ENCODE measurements at regions not wholly inside any gene's neighbourhood (a gene's known extent, or its start where the extent isn't known, plus 50 kb on each side); places are given as distances from the start of the nearest gene placed in this dataset.
"Not testable (repeated sequence)": the region's sequence is repeated elsewhere in the genome, so short reads cannot be mapped to it uniquely, and the experiment has no call there.

DNA sequence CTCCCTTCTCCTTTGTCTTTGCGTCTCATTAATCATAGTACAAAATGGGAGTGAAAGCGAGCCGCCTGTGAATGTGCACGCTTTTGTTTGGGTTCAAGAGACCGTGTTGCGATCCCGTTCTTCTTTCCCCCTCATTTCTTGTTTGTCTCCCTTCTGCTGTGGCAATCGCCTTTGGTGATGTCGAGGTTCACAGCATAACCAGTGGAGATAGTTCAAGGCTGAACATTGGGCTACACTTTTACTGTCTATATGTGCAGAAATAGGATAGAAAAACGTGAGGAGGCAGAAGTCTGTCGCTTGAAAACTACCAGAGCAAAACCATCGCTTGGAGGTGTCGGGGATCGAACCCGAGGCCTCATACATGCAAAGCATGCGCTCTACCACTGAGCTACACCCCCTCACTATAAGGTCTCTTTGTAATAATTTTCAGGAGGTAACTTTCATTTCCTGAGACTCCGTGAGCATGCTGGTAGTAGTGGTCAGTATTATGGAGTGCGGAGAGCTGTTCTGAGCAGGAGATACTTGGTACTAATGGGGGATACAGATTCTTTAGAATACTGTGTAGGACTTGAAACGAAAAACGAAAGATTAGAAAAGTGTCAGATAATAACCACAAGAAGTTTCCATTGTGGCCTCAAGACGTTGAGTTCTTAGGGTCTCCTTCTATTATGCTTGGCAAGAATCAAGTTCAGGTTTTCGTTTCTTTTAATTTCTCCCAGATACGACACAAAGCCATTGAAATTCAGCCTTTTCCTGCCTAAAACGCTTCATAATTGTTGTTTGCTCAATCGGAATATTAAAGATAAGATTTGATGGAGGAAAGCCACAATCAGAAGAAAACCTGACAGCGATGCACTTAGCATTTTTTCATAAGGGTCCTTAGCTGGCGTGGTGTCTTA is 106.6 kb downstream of the TRIM27 start:
- peaks cover 9% of the 10 kb centered on the region for H3K9me3 Mint-ChIP-seq
- H3K27ac Mint-ChIP-seq = no peak overlapping the region
- ATAC-seq = no peak
- no peaks in the 10 kb centered on the region for H3K4me1 Mint-ChIP-seq
- H3K36me3 Mint-ChIP-seq = peaks cover 5% of the 10 kb centered on the region
- H3K27me3 Mint-ChIP-seq = peaks cover 82% of the 10 kb centered on the region
- no peak overlapping the region for H3K4me3 Mint-ChIP-seq

DNA sequence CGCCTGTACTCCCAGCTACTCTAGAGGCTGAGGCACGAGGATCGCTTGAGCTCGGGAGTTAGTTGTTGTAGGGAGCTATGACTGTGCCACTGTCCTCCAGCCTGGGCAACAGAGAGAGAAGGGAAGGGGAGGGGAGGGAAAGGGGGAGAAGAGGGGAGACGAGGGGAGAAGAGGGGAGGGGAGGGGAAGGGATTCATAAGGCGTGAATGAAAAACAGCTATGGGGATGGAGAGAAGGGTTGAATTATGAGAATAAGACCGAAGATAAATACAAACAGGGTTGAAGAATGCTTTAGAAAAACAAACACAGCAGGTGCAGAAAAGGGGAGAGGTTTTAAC is 106.0 kb downstream of the TRIM27 start:
- no peak overlapping the region for H3K4me3 Mint-ChIP-seq
- H3K36me3 Mint-ChIP-seq = peaks cover 5% of the 10 kb centered on the region
- H3K4me1 Mint-ChIP-seq = no peaks in the 10 kb centered on the region
- no peak for ATAC-seq
- no peak overlapping the region for H3K27ac Mint-ChIP-seq
- peaks cover 9% of the 10 kb centered on the region for H3K9me3 Mint-ChIP-seq
- peaks cover 82% of the 10 kb centered on the region for H3K27me3 Mint-ChIP-seq

DNA sequence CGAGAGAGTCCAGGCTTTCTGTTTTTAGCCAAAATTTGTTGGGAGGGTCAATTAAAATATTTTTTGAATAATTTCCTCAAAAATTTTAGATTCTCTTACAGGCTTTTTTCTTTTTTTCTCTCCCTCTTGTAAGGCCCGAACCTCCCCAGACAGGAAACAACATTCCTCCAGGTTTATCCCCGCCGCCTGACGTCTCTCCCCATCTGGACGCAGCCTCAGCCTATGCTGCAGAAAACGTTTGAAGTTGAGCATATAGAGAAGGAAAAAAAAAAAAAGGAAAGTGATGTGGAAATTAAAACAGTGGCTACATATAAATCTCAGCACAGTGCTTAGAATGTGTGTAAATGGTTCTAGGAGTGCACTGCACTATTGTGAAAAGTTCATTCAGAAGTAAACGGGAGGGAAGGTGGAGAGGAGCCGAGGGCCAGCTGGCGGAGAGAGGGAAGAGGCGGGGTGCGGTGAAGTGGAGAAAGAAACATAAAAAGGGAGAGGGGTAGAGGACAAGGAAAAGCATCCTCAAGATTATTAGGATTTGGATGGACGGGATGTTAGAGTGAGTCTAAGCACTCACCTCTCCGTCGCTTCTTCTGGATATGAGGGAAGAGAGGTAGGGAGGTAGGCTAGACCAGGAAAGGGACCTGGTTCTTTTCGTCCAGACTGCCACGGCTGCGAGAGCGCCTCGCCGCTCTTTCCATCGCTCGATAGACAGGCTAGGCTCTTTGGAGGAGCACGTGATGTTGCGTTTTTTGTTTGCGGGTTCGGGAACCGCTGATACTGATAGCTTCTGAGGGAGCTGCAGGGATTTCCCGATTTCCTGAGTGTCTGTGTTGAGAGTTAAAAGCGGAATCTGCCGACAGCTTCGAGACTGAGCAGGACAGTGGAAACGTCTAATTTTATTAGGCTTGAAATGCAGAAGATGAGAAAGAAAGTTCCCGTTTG is 98.7 kb downstream of the TRIM27 start:
- peaks cover 83% of the 10 kb centered on the region for H3K27me3 Mint-ChIP-seq
- H3K9me3 Mint-ChIP-seq = peaks cover 10% of the 10 kb centered on the region
- peaks cover 8% of the 10 kb centered on the region for H3K4me1 Mint-ChIP-seq
- ATAC-seq = no peak
- H3K27ac Mint-ChIP-seq = no peak overlapping the region
- H3K4me3 Mint-ChIP-seq = no peak overlapping the region
- H3K36me3 Mint-ChIP-seq = peaks cover 10% of the 10 kb centered on the region

DNA sequence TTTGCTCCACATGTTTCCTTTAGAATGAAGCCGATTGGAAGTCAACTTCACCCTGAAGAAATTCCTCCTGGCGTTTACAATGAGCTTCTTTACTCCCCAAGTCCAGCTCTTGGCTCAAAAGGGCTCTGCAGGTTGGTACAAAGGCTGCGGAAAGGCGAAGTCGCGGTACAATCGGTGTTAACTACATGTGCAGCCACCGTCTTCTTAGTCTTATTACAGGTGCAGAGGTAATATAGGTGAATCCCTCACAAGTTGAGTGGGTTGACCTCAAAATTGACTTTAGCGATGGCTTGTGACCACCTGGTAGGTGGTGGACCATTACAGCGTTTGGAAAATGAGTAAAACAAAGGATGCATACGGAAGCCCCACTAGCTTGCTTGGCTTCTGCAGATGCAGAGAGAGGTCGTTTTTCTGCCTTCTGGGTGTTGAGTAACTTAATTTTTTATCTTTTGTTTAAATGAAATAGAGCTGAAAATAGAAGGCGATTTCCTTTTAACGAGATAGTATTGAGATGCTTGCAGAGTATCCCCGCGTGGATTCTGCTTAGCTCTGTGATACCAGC is 98.0 kb downstream of the TRIM27 start:
- Mint-ChIP-seq H3K36me3 (peaks cover 10% of the 10 kb centered on the region), H3K27ac (no peak overlapping the region), H3K27me3 (peaks cover 81% of the 10 kb centered on the region), H3K4me1 (peaks cover 8% of the 10 kb centered on the region), H3K9me3 (peaks cover 10% of the 10 kb centered on the region), H3K4me3 (no peak overlapping the region)
- no peak for ATAC-seq

DNA sequence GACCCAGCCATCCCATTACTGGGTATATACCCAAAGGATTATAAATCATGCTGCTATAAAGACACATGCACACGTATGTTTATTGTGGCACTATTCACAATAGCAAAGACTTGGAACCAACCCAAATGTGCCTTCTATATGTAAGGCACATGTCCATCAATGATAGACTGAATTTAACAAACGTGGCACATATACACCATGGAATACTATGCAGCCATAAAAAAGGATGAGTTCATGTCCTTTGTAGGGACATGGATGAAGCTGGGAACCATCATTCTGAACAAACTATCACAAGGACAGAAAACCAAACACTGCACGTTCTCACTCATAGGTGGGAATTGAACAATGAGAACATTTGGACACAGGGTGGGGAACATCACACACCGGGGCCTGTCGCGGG is 92.1 kb downstream of the TRIM27 start:
- ATAC-seq, H3K9me3 Mint-ChIP-seq, H3K4me3 Mint-ChIP-seq, H3K27ac Mint-ChIP-seq, H3K4me1 Mint-ChIP-seq, H3K36me3 Mint-ChIP-seq: not testable (repeated sequence)
- H3K27me3 Mint-ChIP-seq = peaks cover 38% of the 10 kb centered on the region

DNA sequence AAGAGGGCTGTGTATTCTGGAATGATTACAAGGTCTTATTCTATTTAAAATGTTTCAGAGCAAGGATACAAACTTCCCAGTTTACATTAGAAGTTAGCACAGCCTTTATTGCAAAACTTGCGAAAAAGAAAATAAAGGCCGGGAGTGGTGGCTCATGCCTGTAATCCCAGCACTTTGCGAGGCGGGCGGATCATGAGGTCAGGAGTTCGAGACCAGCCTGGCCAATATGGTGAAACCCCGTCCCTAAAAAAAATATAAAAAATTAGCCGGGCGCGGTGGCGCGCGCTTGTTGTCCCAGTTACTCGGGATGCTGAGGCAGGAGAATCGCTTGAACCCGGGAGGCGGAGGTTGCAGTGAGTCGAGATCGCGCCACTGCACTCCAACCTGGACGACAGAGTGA is 87.1 kb downstream of the TRIM27 start:
- not testable (repeated sequence) for H3K36me3 Mint-ChIP-seq, ATAC-seq, H3K9me3 Mint-ChIP-seq, H3K27ac Mint-ChIP-seq, H3K4me3 Mint-ChIP-seq
- H3K27me3 Mint-ChIP-seq = peaks cover 33% of the 10 kb centered on the region
- H3K4me1 Mint-ChIP-seq = peaks cover 25% of the 10 kb centered on the region

DNA sequence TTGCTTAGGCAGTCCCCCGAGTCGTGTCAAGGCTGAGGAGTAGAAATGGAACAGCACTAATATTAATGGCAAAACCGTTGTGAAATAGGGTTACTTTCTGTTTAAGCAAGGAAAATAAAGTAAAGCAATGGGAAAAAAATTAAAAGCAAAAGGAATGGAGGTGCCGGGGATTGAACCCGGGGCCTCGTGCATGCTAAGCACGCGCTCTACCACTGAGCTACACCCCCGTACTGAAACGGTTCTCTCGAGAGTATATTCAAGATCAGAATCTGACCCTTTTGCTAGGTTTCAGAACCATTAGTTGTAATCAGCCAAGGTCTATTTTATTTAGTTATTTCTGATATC is 85.5 kb downstream of the TRIM27 start:
- H3K4me1 Mint-ChIP-seq = peaks cover 25% of the 10 kb centered on the region
- peaks cover 44% of the 10 kb centered on the region for H3K27me3 Mint-ChIP-seq
- peak; percentile 83 for ATAC-seq
- H3K27ac Mint-ChIP-seq = peak overlapping the region; percentile 61
- H3K9me3 Mint-ChIP-seq = peaks cover 2% of the 10 kb centered on the region
- H3K4me3 Mint-ChIP-seq = peak overlapping the region; percentile 94
- no peaks in the 10 kb centered on the region for H3K36me3 Mint-ChIP-seq

DNA sequence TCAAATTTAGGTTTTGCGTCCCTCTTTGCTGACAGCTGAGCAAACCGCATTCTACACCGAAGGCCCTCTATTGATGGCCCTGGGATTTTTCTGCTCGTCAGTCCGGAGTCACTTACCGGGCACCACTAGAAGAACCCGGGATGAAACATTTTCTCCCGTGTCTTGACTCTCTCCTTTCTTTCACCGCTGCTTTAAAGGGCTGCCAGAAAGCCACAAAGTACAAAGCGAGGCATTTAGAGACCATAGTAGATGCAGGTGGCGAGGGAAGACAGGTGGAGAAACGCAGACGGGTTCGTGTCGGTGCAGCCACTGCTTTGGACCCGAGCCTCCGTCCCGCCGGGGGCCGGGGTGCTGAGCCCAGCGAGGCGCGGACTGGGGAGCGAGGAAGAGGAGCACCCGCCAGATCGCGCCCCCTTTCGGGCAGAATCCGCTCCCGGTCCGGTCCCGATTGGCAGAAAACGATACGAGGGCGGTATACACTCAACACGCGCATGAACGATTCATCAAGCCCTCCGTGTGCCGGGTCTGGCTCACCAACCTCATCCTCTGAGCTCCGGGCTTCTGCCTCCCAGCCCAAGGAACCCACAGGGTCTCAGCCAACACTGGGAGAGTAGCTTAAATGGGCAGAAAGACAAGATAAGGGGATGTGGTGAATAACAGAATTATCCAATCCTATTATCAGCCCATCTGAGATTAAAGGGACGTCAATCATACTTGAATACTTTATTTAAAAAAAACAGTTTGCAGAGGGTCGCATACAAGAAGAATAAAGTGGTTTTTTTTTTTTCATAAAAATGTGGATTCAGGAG is 84.9 kb downstream of the TRIM27 start:
- H3K4me3 Mint-ChIP-seq = peak overlapping the region; percentile 94
- H3K4me1 Mint-ChIP-seq = peaks cover 25% of the 10 kb centered on the region

DNA sequence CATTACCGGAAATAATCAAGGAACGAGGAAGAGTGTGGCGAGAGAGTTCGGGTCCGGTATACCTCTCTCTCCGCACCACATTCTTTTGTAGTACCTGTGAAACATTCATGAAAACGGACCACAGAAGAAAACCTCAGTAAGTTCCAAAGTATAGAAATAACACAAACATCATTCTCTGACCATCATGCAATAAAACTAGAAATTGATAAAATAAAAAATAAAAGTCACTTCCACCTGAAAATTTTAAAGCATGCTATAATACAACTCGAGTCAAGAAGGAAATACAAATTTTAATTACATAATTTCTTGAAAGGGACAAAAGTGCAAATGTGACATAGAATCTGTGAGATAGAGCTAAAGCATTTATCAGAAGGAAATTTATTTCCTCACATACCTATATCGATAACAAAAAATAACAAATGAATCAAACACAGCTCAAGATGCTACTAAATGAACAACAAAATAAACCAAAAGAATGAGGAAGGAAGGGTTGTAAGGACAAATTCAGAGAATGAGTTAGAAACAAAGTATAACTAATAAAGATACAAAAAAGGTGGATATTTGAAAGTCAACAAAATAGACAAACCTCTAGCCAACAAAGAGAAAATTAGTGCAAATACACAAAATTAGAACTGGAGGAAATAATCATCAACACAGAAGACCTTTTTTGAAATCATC is 84.2 kb downstream of the TRIM27 start:
- Mint-ChIP-seq H3K9me3 (peaks cover 2% of the 10 kb centered on the region), H3K27ac (peak overlapping the region; percentile 61), H3K4me1 (peaks cover 25% of the 10 kb centered on the region), H3K27me3 (peaks cover 44% of the 10 kb centered on the region), H3K4me3 (peak overlapping the region; percentile 94), H3K36me3 (no peaks in the 10 kb centered on the region)
- no peak for ATAC-seq

More for the DNA sequence above, 84.9 kb downstream of the TRIM27 start:
- peaks cover 2% of the 10 kb centered on the region for H3K9me3 Mint-ChIP-seq
- peak overlapping the region; percentile 61 for H3K27ac Mint-ChIP-seq
- ATAC-seq = peak; percentile 90
- H3K36me3 Mint-ChIP-seq = no peaks in the 10 kb centered on the region
- peaks cover 44% of the 10 kb centered on the region for H3K27me3 Mint-ChIP-seq

DNA sequence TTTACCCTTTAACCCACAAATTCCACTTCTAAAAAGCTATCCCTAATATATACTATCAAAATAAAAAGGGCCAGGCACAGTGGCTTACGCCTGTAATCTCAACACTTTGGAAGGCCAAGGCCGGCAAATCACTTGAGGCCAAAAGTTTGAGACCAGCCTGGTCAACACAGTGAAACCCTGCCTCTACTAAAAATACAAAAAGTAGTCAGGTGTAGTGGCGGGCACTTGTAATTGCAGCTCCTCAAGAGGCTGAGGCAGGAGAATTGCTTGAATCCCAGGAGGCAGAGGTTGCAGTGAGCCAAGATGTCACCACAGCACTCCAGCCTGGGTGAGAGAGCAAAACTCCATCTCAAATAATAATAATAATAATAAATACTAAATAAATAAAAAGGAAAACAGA is 82.5 kb downstream of the TRIM27 start:
- Mint-ChIP-seq H3K9me3 (peaks cover 2% of the 10 kb centered on the region), H3K27me3 (peaks cover 60% of the 10 kb centered on the region), H3K36me3 (no peaks in the 10 kb centered on the region), H3K4me3 (no peak overlapping the region), H3K4me1 (peaks cover 25% of the 10 kb centered on the region), H3K27ac (no peak overlapping the region)
- no peak for ATAC-seq

DNA sequence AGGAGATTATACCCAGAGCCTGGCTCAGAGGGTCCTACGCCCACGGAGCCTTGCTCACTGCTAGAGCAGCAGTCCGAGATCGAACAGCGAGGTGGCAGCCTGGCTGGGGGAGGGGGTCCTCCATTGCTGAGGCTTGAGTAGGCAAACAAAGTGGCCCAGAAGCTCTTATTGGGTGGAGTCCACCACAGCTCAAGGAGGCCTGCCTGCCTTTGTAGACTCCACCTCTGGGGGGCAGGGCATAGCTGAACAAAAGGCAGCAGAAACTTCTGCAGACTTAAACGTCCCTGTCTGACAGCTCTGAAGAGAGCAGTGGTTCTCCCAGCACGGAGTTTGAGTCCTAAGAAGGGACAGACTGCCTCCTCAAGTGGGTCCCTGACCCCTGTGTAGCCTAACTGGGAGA is 75.0 kb downstream of the TRIM27 start:
- H3K36me3 Mint-ChIP-seq, ATAC-seq, H3K27ac Mint-ChIP-seq, H3K4me3 Mint-ChIP-seq, H3K4me1 Mint-ChIP-seq, H3K9me3 Mint-ChIP-seq: not testable (repeated sequence)
- peaks cover 81% of the 10 kb centered on the region for H3K27me3 Mint-ChIP-seq
